ENCODE measurements at regions not wholly inside any gene's neighbourhood (a gene's known extent, or its start where the extent isn't known, plus 50 kb on each side); places are given as distances from the start of the nearest gene placed in this dataset.

DNA sequence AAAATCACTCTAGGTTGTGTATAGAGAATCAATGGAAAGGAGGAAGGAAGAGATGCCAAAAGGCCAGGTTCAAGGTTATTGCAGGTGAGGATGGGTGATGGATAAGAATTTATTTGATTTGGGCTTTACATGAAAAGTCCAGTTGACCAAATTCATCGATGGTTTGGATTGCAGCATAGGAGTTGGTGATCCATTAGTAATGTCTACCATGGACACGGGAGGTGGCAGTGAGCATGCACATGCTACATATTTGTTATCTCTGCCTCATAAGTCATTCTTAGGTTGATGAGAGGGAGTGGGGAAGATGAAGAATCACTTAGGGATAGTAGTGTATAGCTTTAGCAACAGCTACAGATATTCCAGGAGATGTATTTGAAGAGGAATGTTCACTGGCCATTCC, 211.4 kb downstream of the PHETA1 start:
- ChIA-PET POLR2A (no interaction called here), CTCF (no interaction called here), RAD21 (ENCODE audit: low non-redundant PET in 1 of 2, low total read pairs in 2 of 2, uncharacterized antibody in 2 of 2, unreplicated experiment in 2 of 2) (no interaction called here)
- no peaks in the 10 kb centered on the region for H4K20me1 ChIP-seq (ENCODE audit: insufficient read depth)
- H3K4me3 ChIP-seq (replicated peaks in 1 of 2; ENCODE audit: low read depth in 1 of 2, low read length in 2 of 2), result no peak overlapping the region
- H3K4me2 ChIP-seq (ENCODE audit: low read length), result no peak overlapping the region
- no peaks in the 10 kb centered on the region for H3K79me2 ChIP-seq (ENCODE audit: insufficient read depth, low read length)
- H3K9me2 ChIP-seq (ENCODE audit: insufficient read depth), result no peaks in the 10 kb centered on the region
- no peaks in the 10 kb centered on the region for H3K4me1 ChIP-seq (ENCODE audit: control insufficient read depth in 1 of 2, insufficient read depth in 2 of 2, low read length in 2 of 2)
- no peaks in the 10 kb centered on the region for H3K36me3 ChIP-seq (ENCODE audit: control insufficient read depth in 1 of 2, insufficient read depth in 2 of 2, low read length in 2 of 2)
- DNase-seq (ENCODE audit: low read depth, low spot score) (no peak), ATAC-seq (no peak)
- 0 out of 4 replicates have a peak, but pooled peaks cover 0 to 3% of the 10 kb centered on the region in 2 experiments for H3K9me3 ChIP-seq (ENCODE audit: control insufficient read depth in 1 of 2, insufficient read depth in 1 of 2, low read depth in 1 of 2, low read length in 2 of 2)
- no peak for TF ChIP-seq SP1 (IDR thresholded peaks at IDR 0.05; ENCODE audit: low read depth)
- TF ChIP-seq ATF3 (IDR thresholded peaks at IDR 0.05), result no peak
- no peak for TF ChIP-seq SRF (IDR thresholded peaks at IDR 0.05; ENCODE audit: low read depth)
- TF ChIP-seq TCF7L2 (IDR thresholded peaks at IDR 0.05; ENCODE audit: borderline replicate concordance, extremely low read depth, insufficient read depth, insufficient read length), result no peak
- TF ChIP-seq FOSL1 (IDR thresholded peaks at IDR 0.05; ENCODE audit: low read depth), result no peak
- no peak for TF ChIP-seq POLR2AphosphoS5 (IDR thresholded peaks at IDR 0.05; ENCODE audit: low read depth, low read length)
- TF ChIP-seq ZNF274 (IDR thresholded peaks at IDR 0.05; ENCODE audit: low read depth, low read length), result no peak
- no peak for TF ChIP-seq YY1 (IDR thresholded peaks at IDR 0.05; ENCODE audit: extremely low read depth, insufficient replicate concordance, low read depth, low read length)
- TF ChIP-seq CEBPB (IDR thresholded peaks at IDR 0.05; ENCODE audit: low read depth), result no peak
- no peak for TF ChIP-seq MAX (IDR thresholded peaks at IDR 0.05)
- no peak for TF ChIP-seq RAD21 (IDR thresholded peaks at IDR 0.05; ENCODE audit: low read depth)
- TF ChIP-seq, protein P1, sequence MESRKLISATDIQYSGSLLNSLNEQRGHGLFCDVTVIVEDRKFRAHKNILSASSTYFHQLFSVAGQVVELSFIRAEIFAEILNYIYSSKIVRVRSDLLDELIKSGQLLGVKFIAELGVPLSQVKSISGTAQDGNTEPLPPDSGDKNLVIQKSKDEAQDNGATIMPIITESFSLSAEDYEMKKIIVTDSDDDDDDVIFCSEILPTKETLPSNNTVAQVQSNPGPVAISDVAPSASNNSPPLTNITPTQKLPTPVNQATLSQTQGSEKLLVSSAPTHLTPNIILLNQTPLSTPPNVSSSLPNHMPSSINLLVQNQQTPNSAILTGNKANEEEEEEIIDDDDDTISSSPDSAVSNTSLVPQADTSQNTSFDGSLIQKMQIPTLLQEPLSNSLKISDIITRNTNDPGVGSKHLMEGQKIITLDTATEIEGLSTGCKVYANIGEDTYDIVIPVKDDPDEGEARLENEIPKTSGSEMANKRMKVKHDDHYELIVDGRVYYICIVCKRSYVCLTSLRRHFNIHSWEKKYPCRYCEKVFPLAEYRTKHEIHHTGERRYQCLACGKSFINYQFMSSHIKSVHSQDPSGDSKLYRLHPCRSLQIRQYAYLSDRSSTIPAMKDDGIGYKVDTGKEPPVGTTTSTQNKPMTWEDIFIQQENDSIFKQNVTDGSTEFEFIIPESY (IDR thresholded peaks at IDR 0.05; ENCODE audit: extremely low read depth, insufficient replicate concordance, low read length), result no peak
- TF ChIP-seq JUND (IDR thresholded peaks at IDR 0.05), result no peak
- TF ChIP-seq SIN3A (IDR thresholded peaks at IDR 0.05; ENCODE audit: low read depth), result no peak
- no peak for TF ChIP-seq EGR1 (IDR thresholded peaks at IDR 0.05; ENCODE audit: low read depth)
- TF ChIP-seq EZH2 (IDR thresholded peaks at IDR 0.05), result no peak
- TF ChIP-seq EZH2phosphoT487 (IDR thresholded peaks at IDR 0.05; ENCODE audit: borderline replicate concordance), result no peak
- no peak for TF ChIP-seq ZFX (IDR thresholded peaks at IDR 0.05)
- TF ChIP-seq, protein P2, sequence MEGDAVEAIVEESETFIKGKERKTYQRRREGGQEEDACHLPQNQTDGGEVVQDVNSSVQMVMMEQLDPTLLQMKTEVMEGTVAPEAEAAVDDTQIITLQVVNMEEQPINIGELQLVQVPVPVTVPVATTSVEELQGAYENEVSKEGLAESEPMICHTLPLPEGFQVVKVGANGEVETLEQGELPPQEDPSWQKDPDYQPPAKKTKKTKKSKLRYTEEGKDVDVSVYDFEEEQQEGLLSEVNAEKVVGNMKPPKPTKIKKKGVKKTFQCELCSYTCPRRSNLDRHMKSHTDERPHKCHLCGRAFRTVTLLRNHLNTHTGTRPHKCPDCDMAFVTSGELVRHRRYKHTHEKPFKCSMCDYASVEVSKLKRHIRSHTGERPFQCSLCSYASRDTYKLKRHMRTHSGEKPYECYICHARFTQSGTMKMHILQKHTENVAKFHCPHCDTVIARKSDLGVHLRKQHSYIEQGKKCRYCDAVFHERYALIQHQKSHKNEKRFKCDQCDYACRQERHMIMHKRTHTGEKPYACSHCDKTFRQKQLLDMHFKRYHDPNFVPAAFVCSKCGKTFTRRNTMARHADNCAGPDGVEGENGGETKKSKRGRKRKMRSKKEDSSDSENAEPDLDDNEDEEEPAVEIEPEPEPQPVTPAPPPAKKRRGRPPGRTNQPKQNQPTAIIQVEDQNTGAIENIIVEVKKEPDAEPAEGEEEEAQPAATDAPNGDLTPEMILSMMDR (IDR thresholded peaks at IDR 0.05 in 2 of 3, conservative IDR thresholded peaks at IDR 0.05 in 1 of 3; ENCODE audit: borderline replicate concordance in 1 of 3, insufficient read depth in 1 of 3, low read depth in 2 of 3, low read length in 2 of 3), result no peak
- H3K9ac ChIP-seq (ENCODE audit: low read length), result no peak overlapping the region
- no peak overlapping the region for H3K27ac ChIP-seq (ENCODE audit: low read depth, low read length)
- H2AFZ ChIP-seq (ENCODE audit: low read depth, low read length, poor library complexity, severe bottlenecking), result no peak overlapping the region
- H3K27me3 ChIP-seq (ENCODE audit: insufficient read depth, low read length), result no peaks in the 10 kb centered on the region; the same call in 1 of the 2 replicates
- BruUV-seq (replicated peaks), result no TSS peak
- intact Hi-C loops (cut with micrococcal nuclease), result no loop called here
